Thyroid gland (tissue), 4 donors: ENCODE measurements at regions not wholly inside any gene's neighbourhood (a gene's known extent, or its start where the extent isn't known, plus 50 kb on each side); places are given as distances from the start of the nearest gene placed in this dataset.

ENCODE experiments used
- DNase-seq, 2 donors: peaks; one replicate each; pipeline ENCODE4 v3.0.0-alpha.2; 2019
- H3K27ac ChIP-seq, 3 donors: fragments of 200-600 bp; sonication (generic); 1 replicate in 2 of 3; 2 replicates in 1 of 3; pipeline ENCODE4 v1.5.1; 2016 to 2019; ENCODE audit warnings: mild to moderate bottlenecking in 1 of 3, moderate library complexity in 1 of 3
- H3K27me3 ChIP-seq: fragments of 200-600 bp; sonication (generic); one replicate; pipeline ENCODE4 v1.5.1; 2019
- H3K36me3 ChIP-seq, 2 donors: fragments of 200-600 bp; sonication (generic); one replicate each; pipeline ENCODE4 v1.5.1; 2016 to 2019
- H3K4me1 ChIP-seq, 2 donors: fragments of 200-600 bp; sonication (generic); one replicate each; pipeline ENCODE4 v1.5.1; 2017 to 2019
- H3K4me3 ChIP-seq, 3 donors: fragments of 200-600 bp; sonication (generic); replicated peaks in 1 of 3; 1 replicate in 2 of 3; 2 replicates in 1 of 3; pipeline ENCODE4 v1.5.1; 2016; ENCODE audit warnings: mild to moderate bottlenecking in 1 of 3
- H3K9me3 ChIP-seq: fragments of 200-600 bp; sonication (generic); one replicate; pipeline ENCODE4 v1.5.1; 2017
- CTCF ChIP-seq, 6 experiments: fragments of 200-600 bp in 3 of 6; fragments of 450-650 bp in 3 of 6; sonication (generic) in 3 of 6; IDR thresholded peaks; one replicate each; pipeline ENCODE4 v1.5.1; 2016 to 2019; ENCODE audit warnings: antibody characterized with exemption in 6 of 6, mild to moderate bottlenecking in 2 of 6, inconsistent platforms in 1 of 6, moderate library complexity in 1 of 6
- POLR2A ChIP-seq, 2 donors: fragments of 450-650 bp; IDR thresholded peaks; one replicate each; pipeline ENCODE4 v1.6.1; 2017; ENCODE audit warnings: antibody characterized with exemption in 2 of 2, mild to moderate bottlenecking in 2 of 2, moderate library complexity in 1 of 2
- whole genome bisulfite sequencing, 2 donors: methylation state at CpG; one replicate each; pipeline ENCODE4 v1.1.5; 2017; 5-methylcytosine and 5-hydroxymethylcytosine counted together
- intact Hi-C: fragments of 100-400 bp; cut with DNase I; formaldehyde crosslinking; loops from one replicate; pipeline ENCODE4 v1.15.1; 2023

GRCh38 chr19:32208060-32208459 is 137.3 kb upstream of the ZNF507 start:
- intact Hi-C loops, result no loop called here

GRCh38 chr19:32219392-32219791 is 126.0 kb upstream of the ZNF507 start:
- Histone ChIP-seq H3K4me3 (no peak overlapping the region), H3K9me3 (no peaks in the 10 kb centered on the region), H3K27ac (no peak overlapping the region), H3K36me3 (no peaks in the 10 kb centered on the region), H3K27me3 (no peaks in the 10 kb centered on the region), H3K4me1 (peaks cover 0 to 3% of the 10 kb centered on the region in 2 donors)
- no peak for DNase-seq
- TF ChIP-seq POLR2A (IDR thresholded peaks at IDR 0.05), result no peak
- TF ChIP-seq CTCF (IDR thresholded peaks at IDR 0.05), result no peak
- WGBS, 2 donors, result 85 to 94% methylated on average over 3 of the region's 3 CpGs
- intact Hi-C loops, result no loop called here

More at GRCh38 chr19:32208060-32208459, 137.3 kb upstream of the ZNF507 start:
- H3K27me3 ChIP-seq, result no peaks in the 10 kb centered on the region
- TF ChIP-seq POLR2A (IDR thresholded peaks at IDR 0.05) (no peak), CTCF (IDR thresholded peaks at IDR 0.05) (no peak)
- H3K4me3 ChIP-seq, result no peak overlapping the region
- DNase-seq, result no peak
- no peaks in the 10 kb centered on the region for H3K9me3 ChIP-seq
- H3K36me3 ChIP-seq, result no peaks in the 10 kb centered on the region
- H3K27ac ChIP-seq, result no peak overlapping the region
- no peaks in the 10 kb centered on the region for H3K4me1 ChIP-seq
- 64% methylated on average over 1 of the region's 1 CpG; no CpG with 5 or more reads in 1 of the 2 donors for WGBS, 2 donors

- 82% methylated on average over 4 of the region's 4 CpGs for WGBS, 2 donors
- TF ChIP-seq POLR2A (IDR thresholded peaks at IDR 0.05) (no peak), CTCF (IDR thresholded peaks at IDR 0.05) (no peak)
- Histone ChIP-seq H3K27me3 (no peaks in the 10 kb centered on the region), H3K4me1 (peaks cover 0 to 3% of the 10 kb centered on the region in 2 donors), H3K9me3 (no peaks in the 10 kb centered on the region), H3K4me3 (no peak overlapping the region), H3K27ac (no peak overlapping the region), H3K36me3 (no peaks in the 10 kb centered on the region)
- DNase-seq, result no peak
- intact Hi-C loops, result loop anchor here (5.0 kb wide), 1 partner anchor 1553 kb away; no protein-coding TSS in a partner anchor
Observed at GRCh38 chr19:32219881-32220472, 125.4 kb upstream of the ZNF507 start.

- intact Hi-C loops, result loop anchor here (5.0 kb wide), 1 partner anchor 1554 kb away; no protein-coding TSS in a partner anchor
- no peaks in the 10 kb centered on the region for H3K27me3 ChIP-seq
- TF ChIP-seq CTCF (IDR thresholded peaks at IDR 0.05) (no peak), POLR2A (IDR thresholded peaks at IDR 0.05) (no peak)
- no peaks in the 10 kb centered on the region for H3K9me3 ChIP-seq
- WGBS, 2 donors, result 86 to 87% methylated on average over 8 of the region's 8 CpGs
- DNase-seq, result no peak
- no peaks in the 10 kb centered on the region for H3K36me3 ChIP-seq
- H3K4me3 ChIP-seq, result no peak overlapping the region
- H3K4me1 ChIP-seq, result peaks cover 0 to 3% of the 10 kb centered on the region in 2 donors
- H3K27ac ChIP-seq, result no peak overlapping the region
Observed at GRCh38 chr19:32220951-32221350, 124.5 kb upstream of the ZNF507 start.

- intact Hi-C loops, result loop anchor here (5.0 kb wide), 1 partner anchor 1555 kb away; no protein-coding TSS in a partner anchor
- Histone ChIP-seq H3K27ac (no peak overlapping the region), H3K36me3 (no peaks in the 10 kb centered on the region), H3K4me3 (no peak overlapping the region), H3K27me3 (no peaks in the 10 kb centered on the region), H3K4me1 (peaks cover 0 to 3% of the 10 kb centered on the region in 2 donors), H3K9me3 (no peaks in the 10 kb centered on the region)
- TF ChIP-seq POLR2A (IDR thresholded peaks at IDR 0.05) (no peak), CTCF (IDR thresholded peaks at IDR 0.05) (no peak)
- WGBS, 2 donors, result 47 to 50% methylated on average over 2 to 4 of the region's 4 CpGs
- no peak for DNase-seq
Observed at GRCh38 chr19:32222556-32222955, 122.9 kb upstream of the ZNF507 start.
